SKM-1 treated with dmso at 0.1 percent for 144 hours (cell line): ENCODE measurements at regions not wholly inside any gene's neighbourhood (a gene's known extent, or its start where the extent isn't known, plus 50 kb on each side); places are given as distances from the start of the nearest gene placed in this dataset.

ENCODE experiments used
- DNase-seq: peaks from one replicate; lab custom pipeline; 2025; ENCODE audit not compliant: unreplicated experiment; lab: John Stamatoyannopoulos, UW

GRCh38 chr16:52056259-52056658 lies 490.7 kb downstream of the TOX3 start:
- no peak for DNase-seq

GRCh38 chr16:52055381-52055780 lies 491.6 kb downstream of the TOX3 start:
- DNase-seq: no peak

GRCh38 chr16:52054326-52054725 lies 492.6 kb downstream of the TOX3 start:
- DNase-seq: no peak

- no peak for DNase-seq
Observed at GRCh38 chr16:52052818-52053217, 494.1 kb downstream of the TOX3 start.

- no peak for DNase-seq
Observed at GRCh38 chr16:52051414-52052172, 495.4 kb downstream of the TOX3 start.

- peak; percentile 16 for DNase-seq
Observed at GRCh38 chr16:52050418-52050817, 496.5 kb downstream of the TOX3 start.

- no peak for DNase-seq
Observed at GRCh38 chr16:52035436-52035835, 511.5 kb downstream of the TOX3 start.

- DNase-seq: no peak
Observed at GRCh38 chr16:52034830-52035229, 512.1 kb downstream of the TOX3 start.

- no peak for DNase-seq
Observed at GRCh38 chr16:52033992-52034391, 513.0 kb downstream of the TOX3 start.

GRCh38 chr16:52022980-52023379 lies 524.0 kb downstream of the TOX3 start:
- DNase-seq: no peak

- DNase-seq: no peak
Observed at GRCh38 chr16:52022177-52022576, 524.8 kb downstream of the TOX3 start.

- no peak for DNase-seq
Observed at GRCh38 chr16:52016387-52016786, 530.6 kb downstream of the TOX3 start.

GRCh38 chr16:52005551-52005950 lies 541.4 kb downstream of the TOX3 start:
- DNase-seq: no peak

- DNase-seq: no peak
Observed at GRCh38 chr16:52004343-52004742, 542.6 kb downstream of the TOX3 start.

GRCh38 chr16:52002026-52002425 lies 544.9 kb downstream of the TOX3 start:
- DNase-seq: no peak

GRCh38 chr16:51996516-51996915 lies 550.4 kb downstream of the TOX3 start:
- DNase-seq: no peak

GRCh38 chr16:51994597-51994996 lies 552.3 kb downstream of the TOX3 start:
- DNase-seq: no peak

- DNase-seq: no peak
Observed at GRCh38 chr16:51989637-51990230, 557.2 kb downstream of the TOX3 start.

- DNase-seq: no peak
Observed at GRCh38 chr16:51988977-51989376, 558.0 kb downstream of the TOX3 start.

GRCh38 chr16:51987519-51987918 lies 559.4 kb downstream of the TOX3 start:
- no peak for DNase-seq

- DNase-seq: no peak
Observed at GRCh38 chr16:51986717-51987116, 560.2 kb downstream of the TOX3 start.

- DNase-seq: no peak
Observed at GRCh38 chr16:51986301-51986700, 560.6 kb downstream of the TOX3 start.

- DNase-seq: no peak
Observed at GRCh38 chr16:51985126-51985525, 561.8 kb downstream of the TOX3 start.
